ENCODE measurements at regions not wholly inside any gene's neighbourhood (a gene's known extent, or its start where the extent isn't known, plus 50 kb on each side); places are given as distances from the start of the nearest gene placed in this dataset.

GRCh38 chr5:8784692-8785091 lies 761.2 kb downstream of the SEMA5A start:
- ATAC-seq: no peak
- H3K27me3 ChIP-seq: no peaks in the 10 kb centered on the region
- H3K4me1 ChIP-seq: no peaks in the 10 kb centered on the region
- intact Hi-C loops (cut with DNase I): no loop called here
- no peak for DNase-seq
- H3K4me3 ChIP-seq: no peak overlapping the region
- TF ChIP-seq, protein P1, sequence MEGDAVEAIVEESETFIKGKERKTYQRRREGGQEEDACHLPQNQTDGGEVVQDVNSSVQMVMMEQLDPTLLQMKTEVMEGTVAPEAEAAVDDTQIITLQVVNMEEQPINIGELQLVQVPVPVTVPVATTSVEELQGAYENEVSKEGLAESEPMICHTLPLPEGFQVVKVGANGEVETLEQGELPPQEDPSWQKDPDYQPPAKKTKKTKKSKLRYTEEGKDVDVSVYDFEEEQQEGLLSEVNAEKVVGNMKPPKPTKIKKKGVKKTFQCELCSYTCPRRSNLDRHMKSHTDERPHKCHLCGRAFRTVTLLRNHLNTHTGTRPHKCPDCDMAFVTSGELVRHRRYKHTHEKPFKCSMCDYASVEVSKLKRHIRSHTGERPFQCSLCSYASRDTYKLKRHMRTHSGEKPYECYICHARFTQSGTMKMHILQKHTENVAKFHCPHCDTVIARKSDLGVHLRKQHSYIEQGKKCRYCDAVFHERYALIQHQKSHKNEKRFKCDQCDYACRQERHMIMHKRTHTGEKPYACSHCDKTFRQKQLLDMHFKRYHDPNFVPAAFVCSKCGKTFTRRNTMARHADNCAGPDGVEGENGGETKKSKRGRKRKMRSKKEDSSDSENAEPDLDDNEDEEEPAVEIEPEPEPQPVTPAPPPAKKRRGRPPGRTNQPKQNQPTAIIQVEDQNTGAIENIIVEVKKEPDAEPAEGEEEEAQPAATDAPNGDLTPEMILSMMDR (IDR thresholded peaks at IDR 0.05): no peak
- no peaks in the 10 kb centered on the region for H3K36me3 ChIP-seq
- no peak overlapping the region for H3K27ac ChIP-seq
- H3K9me3 ChIP-seq: no peaks in the 10 kb centered on the region

DNA sequence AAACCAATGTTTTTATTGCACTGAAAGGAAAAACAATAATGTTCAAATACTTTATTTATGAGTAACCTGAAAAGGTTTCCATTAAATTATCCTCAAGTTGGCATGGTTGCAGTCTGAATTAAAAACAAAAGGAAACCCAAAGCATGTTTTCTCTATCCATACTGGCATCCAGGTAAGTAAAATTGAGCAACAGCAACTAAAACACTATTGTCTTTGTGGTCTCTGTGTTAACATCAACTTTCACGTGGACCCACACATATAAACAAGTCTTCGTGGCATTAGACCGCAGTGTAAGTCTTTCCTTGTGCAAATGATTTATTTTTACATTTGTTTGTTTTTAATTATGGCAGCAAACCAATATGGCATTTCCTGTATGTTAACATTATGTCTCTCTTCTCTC lies 757.6 kb downstream of the SEMA5A start:
- no peaks in the 10 kb centered on the region for H3K9me3 ChIP-seq
- no peaks in the 10 kb centered on the region for H3K36me3 ChIP-seq
- no peak overlapping the region for H3K4me3 ChIP-seq
- no peaks in the 10 kb centered on the region for H3K4me1 ChIP-seq
- H3K27ac ChIP-seq: no peak overlapping the region
- intact Hi-C loops (cut with DNase I): no loop called here
- TF ChIP-seq, protein P1 (IDR thresholded peaks at IDR 0.05): no peak
- no peak for ATAC-seq
- no peak for DNase-seq
- H3K27me3 ChIP-seq: no peaks in the 10 kb centered on the region

GRCh38 chr5:8805653-8806052 lies 740.2 kb downstream of the SEMA5A start:
- Histone ChIP-seq H3K4me3 (no peak overlapping the region), H3K36me3 (no peaks in the 10 kb centered on the region), H3K27me3 (no peaks in the 10 kb centered on the region), H3K4me1 (no peaks in the 10 kb centered on the region), H3K9me3 (peaks cover 8% of the 10 kb centered on the region), H3K27ac (no peak overlapping the region)
- no peak for DNase-seq
- TF ChIP-seq, protein P1 (IDR thresholded peaks at IDR 0.05): no peak
- intact Hi-C loops (cut with DNase I): no loop called here
- ATAC-seq: no peak

- Histone ChIP-seq H3K9me3 (no peaks in the 10 kb centered on the region), H3K4me3 (no peak overlapping the region), H3K36me3 (no peaks in the 10 kb centered on the region), H3K4me1 (no peaks in the 10 kb centered on the region), H3K27ac (no peak overlapping the region), H3K27me3 (no peaks in the 10 kb centered on the region)
- no peak for ATAC-seq
- TF ChIP-seq, protein P1 (IDR thresholded peaks at IDR 0.05): no peak
- intact Hi-C loops (cut with DNase I): no loop called here
- DNase-seq: no peak
These were observed 738.2 kb downstream of the SEMA5A start for GRCh38 chr5:8807636-8808035.

DNA sequence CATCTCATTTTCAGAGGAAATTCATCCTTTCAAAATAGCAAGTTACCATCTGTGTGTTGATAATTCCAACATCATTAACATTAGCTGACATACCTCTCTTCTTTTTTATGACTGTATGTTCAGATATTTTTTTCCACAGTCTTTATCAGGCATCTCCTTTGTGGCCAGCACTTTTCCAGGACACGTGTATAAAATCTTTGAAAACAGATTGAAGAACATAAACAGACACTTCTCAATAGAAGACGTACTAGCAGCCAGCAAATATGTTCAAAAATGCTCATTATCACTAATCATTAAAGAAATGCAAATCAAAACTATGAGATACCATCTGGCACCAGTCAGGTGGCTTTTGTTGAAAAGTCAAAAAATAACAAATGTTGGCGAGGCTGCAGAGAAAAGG lies 734.3 kb downstream of the SEMA5A start:
- Histone ChIP-seq H3K27me3 (no peaks in the 10 kb centered on the region), H3K4me3 (no peak overlapping the region), H3K36me3 (no peaks in the 10 kb centered on the region), H3K4me1 (no peaks in the 10 kb centered on the region), H3K9me3 (no peaks in the 10 kb centered on the region), H3K27ac (no peak overlapping the region)
- no peak for DNase-seq
- intact Hi-C loops (cut with DNase I): no loop called here
- TF ChIP-seq, protein P1 (IDR thresholded peaks at IDR 0.05): no peak
- ATAC-seq: no peak

GRCh38 chr5:8813180-8813579 lies 732.7 kb downstream of the SEMA5A start:
- intact Hi-C loops (cut with DNase I): no loop called here
- TF ChIP-seq, protein P1 (IDR thresholded peaks at IDR 0.05): no peak

More at GRCh38 chr5:8813180-8813579, 732.7 kb downstream of the SEMA5A start:
- no peak for ATAC-seq
- H3K27me3 ChIP-seq: no peaks in the 10 kb centered on the region
- no peak for DNase-seq
- no peaks in the 10 kb centered on the region for H3K4me1 ChIP-seq
- no peaks in the 10 kb centered on the region for H3K36me3 ChIP-seq
- no peaks in the 10 kb centered on the region for H3K9me3 ChIP-seq
- no peak overlapping the region for H3K4me3 ChIP-seq
- H3K27ac ChIP-seq: no peak overlapping the region
